ENCODE measurements at regions not wholly inside any gene's neighbourhood (a gene's known extent, or its start where the extent isn't known, plus 50 kb on each side); places are given as distances from the start of the nearest gene placed in this dataset.

- intact Hi-C loops (cut with DNase I): no loop called here
- no peak for ATAC-seq
- Histone ChIP-seq H3K36me3 (no peaks in the 10 kb centered on the region), H3K4me3 (no peak overlapping the region), H3K27ac (no peak overlapping the region), H3K27me3 (no peaks in the 10 kb centered on the region), H3K4me1 (peaks cover 0 to 7% (median 0%) of the 10 kb centered on the region in 4 donors), H3K9me3 (no peaks in the 10 kb centered on the region)
- WGBS (ENCODE audit: insufficient coverage, low coverage, low lambda C conversion rate, missing lambda C conversion rate): 41% methylated on average over 3 of the region's 3 CpGs
- no peak for DNase-seq
- TF ChIP-seq CTCF (IDR thresholded peaks at IDR 0.05) (no peak), POLR2A (IDR thresholded peaks at IDR 0.05) (no peak)
Measured at GRCh38 chr12:53803194-53803593, 51.4 kb upstream of the CISTR start.

GRCh38 chr12:53803703-53804102 lies 51.9 kb upstream of the CISTR start:
- H3K4me3 ChIP-seq: no peak overlapping the region
- no peak overlapping the region for H3K27ac ChIP-seq
- H3K36me3 ChIP-seq: no peaks in the 10 kb centered on the region
- no peak for DNase-seq
- intact Hi-C loops (cut with DNase I): no loop called here
- TF ChIP-seq CTCF (IDR thresholded peaks at IDR 0.05) (no peak), POLR2A (IDR thresholded peaks at IDR 0.05) (no peak)
- ATAC-seq: no peak
- no peaks in the 10 kb centered on the region for H3K9me3 ChIP-seq
- H3K4me1 ChIP-seq: peaks cover 0 to 12% (median 0%) of the 10 kb centered on the region in 4 donors
- H3K27me3 ChIP-seq: no peaks in the 10 kb centered on the region
- WGBS (ENCODE audit: insufficient coverage, low coverage, low lambda C conversion rate, missing lambda C conversion rate): 62% methylated on average over 2 of the region's 4 CpGs

GRCh38 chr12:53804429-53804828 lies 52.6 kb upstream of the CISTR start:
- intact Hi-C loops (cut with DNase I): no loop called here
- Histone ChIP-seq H3K4me3 (no peak overlapping the region), H3K27me3 (no peaks in the 10 kb centered on the region), H3K4me1 (peaks cover 0 to 13% (median 0%) of the 10 kb centered on the region in 4 donors), H3K27ac (no peak overlapping the region), H3K36me3 (no peaks in the 10 kb centered on the region), H3K9me3 (no peaks in the 10 kb centered on the region)
- ATAC-seq: no peak
- WGBS (ENCODE audit: insufficient coverage, low coverage, low lambda C conversion rate, missing lambda C conversion rate): 78% methylated on average over 2 of the region's 2 CpGs
- TF ChIP-seq POLR2A (IDR thresholded peaks at IDR 0.05): no peak
- no peak for TF ChIP-seq CTCF (IDR thresholded peaks at IDR 0.05)
- DNase-seq: no peak

GRCh38 chr12:53805067-53805466 lies 53.3 kb upstream of the CISTR start:
- Histone ChIP-seq H3K4me3 (no peak overlapping the region), H3K4me1 (peaks cover 0 to 13% (median 0%) of the 10 kb centered on the region in 4 donors), H3K27ac (no peak overlapping the region), H3K36me3 (no peaks in the 10 kb centered on the region), H3K27me3 (no peaks in the 10 kb centered on the region), H3K9me3 (no peaks in the 10 kb centered on the region)
- intact Hi-C loops (cut with DNase I): no loop called here
- TF ChIP-seq CTCF (IDR thresholded peaks at IDR 0.05) (no peak), POLR2A (IDR thresholded peaks at IDR 0.05) (no peak)
- WGBS (ENCODE audit: insufficient coverage, low coverage, low lambda C conversion rate, missing lambda C conversion rate): 78% methylated on average over 6 of the region's 6 CpGs
- DNase-seq (no peak), ATAC-seq (no peak)

GRCh38 chr12:53805791-53806190 lies 54.0 kb upstream of the CISTR start:
- intact Hi-C loops (cut with DNase I): no loop called here
- WGBS (ENCODE audit: insufficient coverage, low coverage, low lambda C conversion rate, missing lambda C conversion rate): 94% methylated on average over 3 of the region's 4 CpGs
- H3K27me3 ChIP-seq: no peaks in the 10 kb centered on the region

More at GRCh38 chr12:53805791-53806190, 54.0 kb upstream of the CISTR start:
- ATAC-seq (no peak), DNase-seq (no peak)
- H3K4me3 ChIP-seq: no peak overlapping the region
- H3K27ac ChIP-seq: no peak overlapping the region
- no peaks in the 10 kb centered on the region for H3K36me3 ChIP-seq
- H3K9me3 ChIP-seq: no peaks in the 10 kb centered on the region
- TF ChIP-seq CTCF (IDR thresholded peaks at IDR 0.05) (no peak), POLR2A (IDR thresholded peaks at IDR 0.05) (no peak)
- H3K4me1 ChIP-seq: peaks cover 0 to 13% (median 0%) of the 10 kb centered on the region in 4 donors

Data from right lobe of liver (tissue), 6 donors.